Stimulated activated CD4-positive, alpha-beta T cell treated with anti-CD3 and anti-CD28 coated beads, Interleukin-4, amount 100 ng/mL, for 1 hour (primary cell): ENCODE measurements at regions not wholly inside any gene's neighbourhood (a gene's known extent, or its start where the extent isn't known, plus 50 kb on each side); places are given as distances from the start of the nearest gene placed in this dataset.

Experiments
- DNase-seq: peaks from one replicate; pipeline ENCODE4 v3.0.0-alpha.2; 2020

DNA sequence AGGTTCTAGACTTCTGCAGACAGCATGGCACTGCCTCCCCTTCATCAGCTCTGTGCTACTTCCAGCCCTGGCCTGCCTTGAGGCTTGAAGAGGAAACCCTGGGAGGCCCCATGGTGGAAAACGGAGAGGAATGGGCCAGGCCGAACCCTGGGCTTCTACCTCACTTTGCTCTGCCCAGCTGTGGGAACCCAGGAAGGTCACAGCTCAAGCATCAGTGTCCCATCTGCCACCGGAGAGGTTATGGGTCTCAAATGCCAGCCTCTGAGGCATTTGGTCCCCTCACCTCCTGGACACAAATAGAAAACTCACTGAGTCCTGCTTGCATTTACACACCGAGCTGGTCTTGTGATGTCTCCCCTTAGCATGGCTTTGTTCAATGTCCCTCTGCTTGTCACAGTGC lies 80.1 kb upstream of the ALDH1B1 start:
- DNase-seq, result no peak

DNA sequence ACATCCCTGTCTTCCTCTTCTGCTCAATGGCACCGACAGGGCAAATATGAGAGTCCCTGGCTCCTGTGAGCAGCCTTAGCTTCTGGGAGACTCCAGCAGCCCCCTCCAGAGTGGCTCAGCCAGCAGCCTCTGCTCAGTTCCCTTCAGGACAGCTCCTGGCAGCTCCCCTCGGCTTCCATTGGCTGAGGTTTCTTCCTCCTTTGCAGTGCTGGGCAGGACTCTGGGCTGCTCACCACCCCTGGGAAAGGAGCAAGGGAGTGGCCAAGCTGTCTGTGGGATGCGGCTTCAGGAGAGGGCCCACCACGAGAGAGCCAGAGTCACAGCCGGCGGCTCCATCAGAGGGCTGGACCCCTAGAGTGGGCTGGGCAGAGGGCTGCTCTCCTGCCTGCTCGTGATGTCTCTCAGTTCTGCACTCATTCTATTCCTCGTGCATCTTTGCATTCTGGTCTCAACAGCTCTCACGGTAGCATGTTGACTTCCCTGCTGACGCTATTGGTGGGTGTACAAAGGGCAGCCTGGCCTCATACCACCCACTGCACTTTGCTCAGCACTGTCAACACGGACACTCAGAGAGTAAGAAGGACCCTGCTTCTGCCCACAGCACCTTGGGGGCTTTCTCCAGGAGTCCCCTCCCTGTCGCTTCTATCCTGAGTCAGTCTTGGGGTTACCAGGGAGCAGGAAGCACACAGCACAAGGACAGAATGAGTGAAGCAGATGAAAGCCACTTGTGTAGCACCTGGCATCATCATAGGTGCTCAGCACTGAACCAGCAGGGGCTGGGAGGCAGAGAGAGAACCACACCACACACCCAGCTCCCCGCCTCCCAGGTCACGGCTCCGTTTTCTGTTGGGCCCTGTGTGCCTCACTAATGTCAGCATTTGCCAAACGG lies 80.9 kb upstream of the ALDH1B1 start:
- no peak for DNase-seq

DNA sequence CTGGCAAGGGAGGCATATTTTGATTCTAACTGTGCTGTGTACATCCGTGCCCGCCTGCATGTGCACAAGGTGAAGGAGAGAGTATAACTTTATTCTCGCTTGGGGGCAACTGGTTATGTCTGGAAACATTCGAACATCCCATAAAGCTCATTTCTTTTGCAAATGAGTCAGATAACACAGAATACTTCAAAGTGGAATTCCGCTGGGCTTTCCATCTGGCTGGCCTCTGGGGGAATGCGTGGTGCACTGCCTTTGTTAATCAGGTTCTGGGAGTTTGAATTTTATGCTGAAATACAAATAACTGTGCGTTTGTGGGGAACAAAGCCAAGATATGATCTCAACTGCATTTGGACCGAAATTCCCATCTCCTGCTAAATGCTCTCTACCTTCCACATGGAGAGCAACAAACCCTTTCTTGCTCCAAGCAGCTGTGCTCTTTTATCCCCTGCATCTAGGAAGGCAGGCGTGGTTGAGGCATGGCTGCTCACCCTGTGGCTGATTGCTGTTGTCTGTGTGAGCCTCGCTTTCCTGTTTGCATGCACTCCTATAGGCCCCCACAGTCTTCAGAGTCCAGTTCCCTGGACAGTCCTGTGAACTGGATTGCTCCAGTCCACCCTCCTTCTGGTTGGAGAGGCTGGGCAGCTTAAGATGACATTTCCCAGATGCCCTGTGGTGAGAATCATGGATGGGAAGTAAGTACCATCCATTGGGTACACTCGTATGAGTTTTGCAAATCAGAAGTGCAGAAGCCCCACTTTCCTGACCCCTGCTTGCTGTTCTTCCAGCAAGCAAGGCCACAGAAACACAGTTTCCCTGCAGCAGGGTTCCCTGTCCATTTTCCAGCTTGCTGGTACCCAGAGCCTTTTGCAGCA lies 82.9 kb upstream of the ALDH1B1 start:
- DNase-seq, result no peak

DNA sequence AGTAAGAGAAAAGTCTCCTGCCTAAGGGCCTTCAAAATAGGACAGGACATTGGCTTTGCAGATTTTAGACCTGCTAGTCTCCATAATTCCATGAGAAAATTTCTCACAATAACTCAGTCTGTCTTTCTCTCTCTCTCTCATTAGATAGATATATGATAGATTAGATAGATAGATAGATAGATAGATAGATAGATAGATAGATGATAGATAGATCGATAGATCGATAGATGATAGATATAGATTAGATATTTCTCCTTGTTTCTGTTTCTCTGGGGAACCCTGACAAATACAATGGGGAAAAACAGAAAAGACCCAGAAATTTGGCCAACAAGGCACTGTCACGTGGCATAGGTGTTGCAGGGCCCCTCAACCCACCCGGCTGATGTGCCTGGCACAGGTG lies 84.4 kb upstream of the ALDH1B1 start:
- DNase-seq, result no peak

DNA sequence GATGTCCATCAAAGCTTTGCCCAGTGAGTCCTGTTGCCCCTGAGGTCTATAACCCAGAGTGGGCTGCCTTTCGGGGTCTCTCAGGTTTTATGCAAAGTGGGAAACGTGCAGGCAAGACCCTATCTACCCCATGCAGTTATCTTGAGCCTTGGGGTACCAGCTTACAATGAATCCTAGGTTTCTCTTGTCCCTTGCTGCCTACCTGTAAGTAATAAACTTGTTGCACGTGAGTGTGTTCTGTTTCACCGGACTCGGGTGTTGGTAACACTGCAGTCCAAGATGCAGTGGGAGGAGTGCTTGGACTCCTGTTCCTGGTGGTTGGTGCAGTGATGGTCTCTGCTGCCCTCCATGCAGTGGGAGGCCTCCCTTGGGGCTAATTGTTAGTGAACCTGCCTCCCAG lies 85.6 kb upstream of the ALDH1B1 start:
- DNase-seq, result no peak

DNA sequence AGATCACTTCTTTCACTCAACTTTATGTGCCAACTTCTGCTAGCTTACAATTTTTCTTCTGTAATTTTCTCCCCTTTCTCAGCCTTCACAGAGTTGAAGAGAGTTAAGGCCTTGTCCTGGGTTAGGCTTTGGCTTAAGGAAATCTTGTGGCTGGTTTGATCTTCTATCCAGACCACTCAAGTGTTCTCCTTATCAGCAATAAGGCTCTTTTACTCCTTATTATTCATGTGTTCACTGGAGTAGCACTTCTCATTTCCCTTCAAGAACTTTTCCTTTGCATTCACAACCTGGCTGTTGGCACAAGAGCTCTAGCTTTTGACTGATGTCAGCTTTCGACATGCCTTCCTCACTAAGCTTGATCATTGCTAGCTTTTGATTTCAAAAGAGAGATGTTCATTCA lies 86.9 kb upstream of the ALDH1B1 start:
- DNase-seq, result no peak

DNA sequence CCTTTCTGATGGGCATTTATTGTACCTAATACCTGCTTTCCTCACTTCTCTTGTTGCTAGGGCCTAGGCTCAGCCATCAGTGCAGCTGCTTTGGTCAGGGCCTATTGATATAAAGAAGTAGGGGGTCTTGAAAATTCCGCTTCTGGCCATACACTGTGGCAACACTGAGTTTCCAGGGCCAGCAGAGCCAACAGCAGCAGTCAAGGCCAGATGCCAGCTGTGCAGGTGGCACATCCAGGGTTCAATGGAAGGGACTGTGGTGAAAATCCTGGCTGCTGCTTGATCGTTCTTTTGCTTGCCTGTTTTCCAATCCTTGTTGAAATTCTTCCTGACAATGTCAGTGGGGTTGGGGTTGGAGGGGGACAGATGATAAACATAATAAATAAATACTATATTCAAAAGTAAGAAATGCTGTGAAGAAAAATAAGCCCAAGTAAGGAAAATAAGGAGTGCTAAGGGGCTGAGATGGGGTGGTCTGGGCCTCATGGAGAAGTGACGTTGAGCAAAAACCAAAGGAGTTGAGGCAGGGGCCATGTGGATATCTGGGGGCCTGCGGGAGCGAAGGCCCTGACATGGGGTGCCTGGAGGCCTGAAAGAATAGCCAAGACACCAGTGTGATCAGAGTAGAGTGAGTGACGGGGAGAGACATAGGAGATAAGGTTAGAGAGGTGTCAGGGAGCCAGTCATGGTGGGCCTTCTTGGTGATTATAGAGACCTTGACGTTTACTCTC lies 91.0 kb upstream of the ALDH1B1 start:
- no peak for DNase-seq

DNA sequence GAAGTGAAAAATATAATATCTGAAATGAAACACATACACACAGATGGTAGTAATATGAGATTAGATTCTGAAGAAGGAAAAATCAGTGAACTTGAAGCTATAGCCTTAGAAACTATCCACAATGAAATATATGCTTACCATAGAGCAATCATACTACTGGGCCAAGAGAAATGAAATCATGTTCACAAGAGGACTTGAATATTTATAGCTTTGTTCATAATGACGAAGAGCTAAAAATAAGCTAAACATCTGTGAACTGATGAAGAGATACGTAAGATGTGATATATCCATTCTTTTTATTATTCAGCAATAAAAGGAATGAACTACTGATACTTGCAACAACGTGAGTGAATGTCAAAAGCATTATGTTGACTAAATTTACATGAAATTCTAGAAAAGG lies 92.6 kb upstream of the ALDH1B1 start:
- DNase-seq, result no peak

DNA sequence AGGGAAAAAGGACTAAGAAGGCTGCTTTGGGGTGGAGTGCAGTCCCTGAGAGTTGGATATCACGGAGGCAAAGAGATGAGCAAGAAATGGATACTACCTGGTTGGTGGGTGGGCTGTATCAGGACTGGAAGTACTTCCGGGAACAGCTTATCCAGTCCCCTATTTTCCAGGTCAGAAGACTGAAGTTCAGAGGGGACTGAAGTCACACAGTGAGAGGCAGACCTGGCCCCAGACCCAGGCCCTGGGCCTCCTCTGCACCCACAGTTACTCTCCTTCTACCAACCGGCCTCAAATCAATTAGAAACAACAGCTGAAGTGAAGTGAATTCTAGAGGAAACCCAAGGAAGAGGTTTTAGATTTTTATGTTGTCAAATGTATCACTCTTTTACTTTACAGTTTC lies 93.6 kb upstream of the ALDH1B1 start:
- DNase-seq, result no peak

DNA sequence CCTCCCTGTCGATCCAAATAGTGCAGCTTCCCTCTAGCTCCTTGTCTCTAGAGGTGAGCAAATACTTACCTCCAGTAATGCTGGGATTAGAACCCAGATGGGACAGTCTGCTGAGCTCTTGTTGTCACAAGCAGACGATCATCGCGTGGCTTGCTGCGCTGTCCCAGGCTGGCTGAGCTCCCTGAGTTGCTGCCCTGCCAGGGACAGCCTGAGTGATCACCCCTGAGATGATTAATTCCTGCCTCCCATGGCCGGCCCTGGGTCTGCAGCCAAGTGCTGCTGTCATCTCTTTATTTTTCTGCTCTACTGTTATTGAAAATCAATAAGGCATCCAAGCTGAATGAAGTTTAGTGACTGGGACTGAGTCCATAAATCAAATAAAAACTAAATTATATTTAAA lies 94.0 kb upstream of the ALDH1B1 start:
- DNase-seq, result no peak

DNA sequence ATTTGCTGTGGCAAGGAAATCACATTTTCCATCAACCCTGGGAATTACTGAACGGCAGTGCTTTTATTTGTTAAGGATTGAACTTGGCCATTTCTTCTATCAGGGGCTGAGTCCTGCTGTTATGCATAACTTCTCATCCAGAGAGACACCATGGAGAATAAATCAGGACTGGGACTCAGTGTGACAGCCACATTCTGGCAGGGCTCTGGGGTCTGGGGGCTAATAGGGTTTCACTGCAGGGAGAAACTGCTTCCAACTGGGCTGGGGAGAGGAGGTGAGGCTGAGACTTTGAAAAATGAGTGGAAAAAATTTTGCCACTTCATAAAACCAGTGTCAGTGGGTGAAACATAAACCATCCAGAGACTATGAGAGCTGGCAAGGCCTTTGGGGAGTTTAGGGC lies 95.7 kb upstream of the ALDH1B1 start:
- DNase-seq, result no peak

DNA sequence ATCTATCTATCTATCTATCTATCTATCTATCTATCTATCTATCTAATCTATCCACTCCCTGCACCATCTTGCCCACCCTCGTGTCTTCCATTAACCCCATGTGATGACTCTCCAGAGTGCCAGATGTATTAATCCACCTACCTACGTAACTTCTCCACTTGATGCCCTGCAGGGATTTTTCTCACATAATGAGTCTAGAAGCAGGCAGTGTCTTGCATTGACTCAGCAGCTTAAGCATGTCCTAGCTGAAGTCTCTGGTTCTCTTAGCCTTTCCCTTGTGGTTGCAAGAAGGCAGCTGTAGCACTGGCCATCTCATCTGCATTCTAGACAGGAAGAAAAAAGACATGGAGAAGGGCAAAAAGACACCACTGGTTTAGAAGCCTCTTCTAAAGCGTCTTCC lies 96.7 kb upstream of the ALDH1B1 start:
- DNase-seq, result no peak

DNA sequence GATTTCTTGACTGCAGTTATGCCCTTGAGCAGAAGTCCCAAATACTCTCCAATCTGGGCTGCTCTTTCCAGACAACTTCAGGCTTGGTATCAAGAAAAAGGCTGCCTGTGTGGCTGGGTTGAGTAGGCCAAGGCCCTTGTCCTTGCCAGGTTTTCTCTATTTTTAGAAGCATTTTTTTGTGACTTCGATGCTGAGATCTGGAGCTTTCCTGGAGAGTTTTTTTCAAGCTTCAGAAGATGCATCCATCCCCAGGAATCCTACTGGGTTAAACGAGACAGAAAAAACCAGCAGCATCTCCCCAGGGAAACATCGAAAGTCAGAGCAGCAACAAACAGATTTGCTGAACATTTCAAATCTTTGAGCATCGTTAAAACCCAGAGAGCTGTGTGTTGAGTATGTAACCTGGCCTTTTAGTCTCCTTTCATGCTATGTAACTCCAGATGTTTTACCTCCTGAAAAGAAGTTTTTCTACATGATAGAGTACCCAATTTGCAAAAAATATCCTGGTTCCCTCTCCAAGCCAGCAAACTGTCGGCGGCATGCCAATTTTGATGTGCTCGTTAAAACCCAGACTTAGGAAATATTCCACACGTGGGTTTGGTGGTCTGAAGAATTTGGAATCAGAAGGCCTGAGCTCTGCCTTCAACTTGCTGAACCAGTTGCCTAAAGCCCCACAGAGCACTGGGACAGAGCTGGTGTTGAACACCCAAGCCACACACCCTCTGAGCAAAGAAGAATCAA lies 98.1 kb upstream of the ALDH1B1 start:
- no peak for DNase-seq

DNA sequence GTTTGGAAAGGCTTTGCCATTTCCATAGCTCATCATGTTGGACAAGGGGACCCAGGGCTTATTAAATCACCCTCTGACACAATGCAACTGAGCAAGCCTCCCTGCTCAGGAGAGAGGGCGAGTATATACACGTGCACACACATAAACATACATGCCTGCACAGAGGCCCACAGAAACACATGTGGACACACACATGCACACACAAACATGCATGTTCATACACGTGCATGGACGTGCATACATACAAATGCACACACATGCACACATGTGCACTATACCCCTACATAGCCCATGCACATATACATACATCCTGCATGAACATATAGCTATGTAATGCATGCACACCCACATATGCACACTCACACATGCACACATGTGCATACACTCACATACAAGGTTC lies 99.5 kb upstream of the ALDH1B1 start:
- DNase-seq, result no peak

DNA sequence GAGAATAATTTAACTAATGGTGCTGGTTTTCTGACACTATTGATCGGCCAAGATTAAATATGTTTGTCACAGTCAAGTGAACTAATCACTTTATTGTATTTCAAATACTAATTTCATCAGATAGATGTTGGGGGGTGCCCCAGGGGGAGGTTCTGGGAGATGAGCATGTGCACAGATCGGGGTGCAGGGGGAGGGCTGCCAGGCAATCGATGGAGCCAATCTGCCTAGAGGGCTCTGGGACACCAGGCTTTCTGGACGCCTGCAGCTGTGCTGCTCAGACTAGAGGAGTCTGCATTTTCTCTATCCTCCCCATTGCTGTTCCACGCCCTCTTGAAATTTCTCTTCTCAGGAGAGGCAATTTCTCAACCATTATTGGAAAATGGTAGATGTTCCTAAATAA lies 100.0 kb upstream of the ALDH1B1 start:
- DNase-seq, result no peak

DNA sequence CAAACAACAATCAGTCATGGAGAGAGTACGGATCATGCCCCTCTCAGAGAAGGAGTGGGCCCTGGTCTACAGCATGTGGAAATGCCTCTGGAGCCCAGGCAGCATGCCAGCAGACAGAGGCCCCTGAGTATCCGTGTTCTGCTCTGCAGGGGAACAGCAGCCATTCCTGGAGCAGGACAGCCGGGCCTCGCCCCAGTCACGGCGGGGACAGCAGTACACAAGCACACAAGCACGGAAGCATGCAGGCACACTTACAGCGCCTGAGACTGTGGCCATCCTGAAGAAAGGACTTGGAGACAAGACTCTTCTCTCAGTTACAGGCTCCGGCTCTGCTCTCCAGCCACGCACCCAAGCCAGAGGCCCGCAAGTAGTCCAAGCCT lies 102.6 kb upstream of the ALDH1B1 start:
- DNase-seq, result no peak

DNA sequence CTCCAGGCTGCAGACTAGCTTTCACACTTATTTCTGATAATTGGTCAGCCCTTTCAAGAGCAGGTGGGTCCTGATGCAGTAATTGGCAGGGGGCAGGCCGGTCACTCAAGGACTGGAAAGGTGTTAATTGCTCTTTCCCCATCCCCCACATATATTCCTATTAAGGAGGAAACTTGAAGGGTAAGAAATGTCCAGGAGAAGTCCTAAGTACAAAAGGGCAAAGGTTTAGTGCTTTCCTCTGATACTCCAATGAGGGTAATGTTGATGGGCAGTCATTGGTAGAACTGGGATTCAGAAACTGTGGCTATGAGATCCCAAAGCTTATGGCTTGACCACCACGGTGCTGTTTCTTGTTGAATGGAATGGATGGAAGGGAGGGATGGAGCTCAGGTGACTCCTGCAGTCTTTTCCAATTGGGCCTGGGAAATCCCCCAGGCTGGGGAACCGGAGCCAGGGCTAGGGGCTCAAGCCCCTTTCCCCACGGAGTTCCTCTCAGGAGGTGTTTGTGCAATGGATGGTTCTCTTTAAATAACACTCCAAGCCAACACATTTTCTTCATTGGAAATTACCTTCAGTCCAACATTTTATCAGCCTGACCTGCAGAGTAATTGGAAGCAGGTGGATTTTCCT lies 103.2 kb upstream of the ALDH1B1 start:
- DNase-seq, result no peak

DNA sequence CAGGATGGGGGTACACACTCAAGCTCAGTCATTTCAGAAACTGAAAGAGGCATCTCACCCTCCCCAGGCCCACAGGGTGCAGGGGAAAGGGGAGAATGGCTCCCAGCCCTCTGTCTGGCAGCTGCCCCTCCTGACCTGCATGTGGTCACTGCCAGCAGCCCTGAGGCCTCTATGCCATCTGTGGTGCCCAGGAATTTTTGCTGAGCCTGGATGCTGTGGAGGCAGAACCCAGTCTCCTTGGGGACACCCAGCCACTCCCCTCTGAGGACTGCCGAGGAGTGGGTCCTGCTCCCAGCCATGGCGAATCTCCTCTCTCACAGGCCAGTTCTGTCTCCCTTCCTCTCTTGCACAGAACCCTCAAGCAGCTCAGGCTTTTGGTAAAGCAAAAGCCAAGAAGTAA lies 104.0 kb upstream of the ALDH1B1 start:
- no peak for DNase-seq

DNA sequence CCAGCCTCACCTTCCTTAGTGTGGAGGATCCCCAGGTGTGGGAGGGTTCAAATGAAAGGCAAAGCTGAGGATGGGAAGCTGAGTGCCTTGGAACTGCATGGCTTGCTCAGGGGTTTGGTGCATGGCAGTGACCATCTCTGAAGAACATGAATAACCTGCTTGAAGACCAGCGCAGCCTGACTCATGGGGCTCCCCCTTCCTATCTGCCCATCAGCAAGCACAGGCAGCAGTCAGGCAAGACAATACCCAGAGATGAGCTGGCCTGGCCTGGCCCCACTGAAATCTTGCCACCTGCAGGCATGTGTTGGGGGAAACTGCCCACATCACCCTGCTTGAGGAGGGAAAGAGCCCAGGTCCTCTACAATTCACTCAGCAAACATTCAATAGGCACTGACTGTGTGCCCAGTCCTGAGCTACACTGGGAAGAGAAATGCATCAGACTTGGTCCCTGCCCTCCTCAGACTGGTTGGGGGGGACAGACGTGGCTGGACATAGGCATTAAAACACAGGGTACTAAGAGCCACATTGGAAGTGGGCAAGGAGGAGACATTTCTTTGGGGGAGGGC lies 105.0 kb upstream of the ALDH1B1 start:
- DNase-seq, result no peak

DNA sequence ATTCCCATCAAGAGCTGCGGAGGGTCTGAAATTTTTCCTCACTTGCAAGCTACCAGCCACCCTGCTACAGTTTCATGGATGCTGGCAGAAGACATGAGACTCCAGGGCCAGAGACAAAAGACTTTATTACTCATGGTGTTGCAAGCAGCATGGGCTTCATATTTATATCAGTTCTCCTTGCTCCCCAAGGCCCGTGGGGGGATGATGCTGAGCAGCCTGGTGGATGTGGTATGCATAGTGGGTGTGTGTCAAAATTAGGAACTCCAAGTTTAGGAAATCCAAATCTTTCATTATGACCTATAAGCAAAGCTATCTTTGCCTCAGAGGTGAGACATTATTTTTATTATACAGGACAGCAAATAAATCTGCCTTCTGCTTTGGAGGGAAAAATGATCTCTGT lies 105.7 kb upstream of the ALDH1B1 start:
- no peak for DNase-seq

DNA sequence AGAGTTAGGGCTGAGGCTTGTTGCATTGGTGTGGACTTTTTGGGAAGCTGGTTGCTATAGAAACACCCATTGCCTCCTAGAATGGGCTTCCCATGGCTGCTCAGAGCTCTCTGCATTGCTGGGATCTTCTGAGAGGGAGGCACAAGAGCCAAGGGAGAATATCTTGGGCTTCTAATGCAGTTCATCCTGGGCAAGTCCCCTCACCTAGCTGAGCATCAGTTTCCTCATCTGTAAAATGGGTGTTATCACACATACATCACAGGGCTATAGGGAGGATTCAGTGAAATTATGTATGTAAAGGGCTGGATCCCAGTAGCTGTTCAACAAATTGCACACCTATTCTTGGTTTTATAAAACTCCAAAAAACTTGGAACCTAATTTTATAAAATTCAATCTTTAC lies 106.1 kb upstream of the ALDH1B1 start:
- DNase-seq, result no peak

DNA sequence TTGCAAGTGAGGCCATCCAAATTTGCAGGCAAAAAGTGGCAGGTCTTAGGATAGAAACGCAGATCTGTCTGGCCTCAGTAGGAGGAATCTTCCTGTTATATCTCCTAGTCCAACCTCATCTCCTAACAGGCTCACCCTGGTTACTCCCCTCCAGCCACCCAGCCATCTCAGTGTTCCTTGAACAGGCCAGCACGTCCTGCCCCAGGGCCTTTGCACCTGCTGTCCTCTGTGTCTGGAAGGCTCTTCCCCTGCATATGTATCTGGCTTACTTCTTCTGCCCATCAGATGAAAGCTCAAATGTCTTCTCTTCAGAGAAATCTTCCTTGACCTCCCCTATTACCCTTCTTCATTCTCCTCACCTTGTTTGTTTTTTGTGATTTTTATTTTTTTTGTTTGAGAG lies 107.3 kb upstream of the ALDH1B1 start:
- no peak for DNase-seq
